IPS DF 6.9 (cell line): ENCODE measurements at regions not wholly inside any gene's neighbourhood (a gene's known extent, or its start where the extent isn't known, plus 50 kb on each side); places are given as distances from the start of the nearest gene placed in this dataset.

Experiments
- DNase-seq: peaks from one replicate; pipeline ENCODE4 v3.0.0-alpha.2; 2013; ENCODE audit warnings: low read depth, low spot score
- H3K27ac ChIP-seq: one replicate; pipeline ENCODE4 v1.5.1; 2013; ENCODE audit warnings: low read length, control low read depth
- H3K27me3 ChIP-seq: 2 replicates; pipeline ENCODE4 v1.6.1; 2013; ENCODE audit warnings: mild to moderate bottlenecking, low read length; ENCODE audit not compliant: control insufficient read depth, insufficient read depth
- H3K36me3 ChIP-seq: 2 replicates; pipeline ENCODE4 v1.6.1; 2013; ENCODE audit warnings: low read length; ENCODE audit not compliant: control insufficient read depth, insufficient read depth
- H3K4me1 ChIP-seq: 2 replicates; pipeline ENCODE4 v1.6.1; 2013; ENCODE audit warnings: low read length; ENCODE audit not compliant: control insufficient read depth, insufficient read depth
- H3K4me3 ChIP-seq: 2 replicates; pipeline ENCODE4 v1.5.1; 2013; ENCODE audit warnings: mild to moderate bottlenecking, low read length
- H3K9me3 ChIP-seq: 2 replicates; pipeline ENCODE4 v1.6.1; 2013; ENCODE audit warnings: low read length, inconsistent platforms; ENCODE audit not compliant: control insufficient read depth, insufficient read depth
- WGBS: extraction: QIAGEN DNeasy Blood & Tissue Kit; methylation state at CpG from one replicate; pipeline ENCODE4 v1.1.7; 2013; ENCODE audit warnings: mixed read lengths, missing lambda C conversion rate; ENCODE audit not compliant: insufficient read length, insufficient coverage; 5-methylcytosine and 5-hydroxymethylcytosine counted together

DNA sequence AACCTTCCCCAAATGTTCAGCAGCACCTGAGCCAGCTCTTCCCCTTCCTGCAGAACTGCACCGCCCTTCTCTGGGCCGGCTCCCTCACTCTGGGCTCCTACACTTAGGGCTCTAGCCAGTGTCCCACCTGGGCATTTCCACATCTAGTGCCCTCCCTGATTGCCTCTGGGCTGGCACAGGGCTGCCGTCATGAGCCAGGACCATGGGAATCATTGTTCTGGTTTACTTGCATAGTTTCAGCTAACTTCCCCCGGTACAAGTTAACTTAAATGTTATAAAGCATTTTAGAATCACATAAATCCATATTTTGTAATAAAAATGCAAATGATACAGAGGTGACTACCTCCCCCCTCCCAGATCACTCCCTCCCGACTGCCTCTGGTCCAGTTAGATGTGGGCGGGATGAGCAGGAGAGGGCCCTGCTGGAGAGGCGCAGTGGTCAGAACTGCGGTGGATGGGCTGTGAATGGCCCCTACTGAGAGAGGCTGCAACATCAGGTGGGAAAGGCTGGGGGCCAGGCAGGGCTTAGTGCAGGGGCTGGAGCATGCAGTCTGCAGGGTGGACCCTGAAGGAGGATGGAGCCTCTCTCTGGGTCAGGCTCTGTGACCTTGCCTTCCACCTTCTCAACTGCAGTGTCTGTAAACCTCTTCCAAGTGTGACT is 371.4 kb upstream of the C1orf174 start:
- no peaks in the 10 kb centered on the region for H3K36me3 ChIP-seq
- DNase-seq = no peak
- WGBS = no CpG with 5 or more reads among the region's 8 CpGs
- no peak overlapping the region for H3K4me3 ChIP-seq
- no peak overlapping the region for H3K27ac ChIP-seq
- H3K4me1 ChIP-seq = no peaks in the 10 kb centered on the region
- H3K9me3 ChIP-seq = peaks cover 26% of the 10 kb centered on the region
- no peaks in the 10 kb centered on the region for H3K27me3 ChIP-seq

DNA sequence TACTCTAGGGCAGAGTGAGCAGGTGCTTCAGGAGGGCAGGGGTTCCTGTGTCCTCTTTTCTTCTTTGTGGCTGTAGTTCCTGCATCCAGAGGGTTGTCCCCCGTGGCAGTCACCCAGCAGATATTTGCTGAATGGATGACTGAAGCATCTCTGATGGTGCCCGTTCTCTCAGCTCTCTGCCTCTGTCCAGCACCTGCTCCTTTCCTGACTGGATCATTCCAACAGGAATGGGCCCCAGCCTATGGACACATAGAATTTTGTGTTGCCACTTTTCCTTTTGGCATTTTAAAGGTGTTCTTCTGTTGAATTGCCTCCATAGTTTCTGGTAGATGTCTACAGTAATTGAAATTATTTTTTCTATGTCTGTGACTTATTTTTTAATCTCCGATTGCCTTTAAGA is 372.5 kb upstream of the C1orf174 start:
- Histone ChIP-seq H3K9me3 (peaks cover 23% of the 10 kb centered on the region), H3K27ac (no peak overlapping the region), H3K27me3 (no peaks in the 10 kb centered on the region), H3K36me3 (no peaks in the 10 kb centered on the region), H3K4me1 (no peaks in the 10 kb centered on the region), H3K4me3 (no peak overlapping the region)
- WGBS = no CpG with 5 or more reads among the region's 3 CpGs
- DNase-seq = no peak

DNA sequence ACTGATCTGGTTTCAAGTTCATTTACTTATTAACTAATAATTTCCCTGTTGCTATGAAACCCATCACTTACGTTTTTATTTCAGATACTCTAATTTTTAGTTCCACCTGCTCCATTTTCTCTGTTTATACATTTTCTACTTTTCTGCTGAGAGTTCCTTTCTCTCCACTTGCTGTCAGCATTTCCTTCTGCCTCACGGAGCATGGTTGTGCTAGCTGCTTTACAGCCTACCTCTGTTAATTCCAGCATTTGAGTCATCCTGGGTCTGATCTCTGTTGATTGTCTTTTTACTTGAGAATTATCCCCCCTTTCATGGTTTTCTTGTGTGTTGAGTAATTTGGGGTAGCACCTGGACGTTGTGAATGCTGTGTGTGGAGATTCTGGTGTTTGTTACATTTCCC is 373.2 kb upstream of the C1orf174 start:
- Histone ChIP-seq H3K27me3 (no peaks in the 10 kb centered on the region), H3K36me3 (no peaks in the 10 kb centered on the region), H3K4me3 (no peak overlapping the region), H3K27ac (no peak overlapping the region), H3K9me3 (peaks cover 20% of the 10 kb centered on the region), H3K4me1 (no peaks in the 10 kb centered on the region)
- WGBS = no CpG with 5 or more reads among the region's 3 CpGs
- no peak for DNase-seq

DNA sequence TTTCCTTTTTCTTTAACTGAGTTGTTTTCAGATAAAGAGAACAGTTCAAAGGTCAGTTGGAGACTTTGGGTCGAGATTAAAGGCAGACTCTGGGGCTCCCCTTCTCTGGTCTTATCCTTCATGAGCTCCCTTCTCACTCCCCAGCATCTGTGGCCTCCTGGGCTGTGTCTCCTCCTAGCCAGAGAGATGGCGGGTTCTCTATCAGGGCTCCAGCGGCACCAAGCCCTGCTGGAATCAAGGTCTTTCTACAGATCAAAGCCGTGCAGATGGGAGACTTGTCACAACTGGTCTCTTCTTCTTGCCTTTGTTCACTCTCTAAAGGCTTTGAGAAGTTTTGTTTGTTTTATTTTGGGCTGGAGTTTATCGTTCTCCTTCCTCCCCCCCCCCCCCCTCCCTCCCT is 373.7 kb upstream of the C1orf174 start:
- Histone ChIP-seq H3K4me3 (no peak overlapping the region), H3K27ac (no peak overlapping the region), H3K36me3 (no peaks in the 10 kb centered on the region), H3K4me1 (no peaks in the 10 kb centered on the region), H3K27me3 (no peaks in the 10 kb centered on the region), H3K9me3 (peaks cover 20% of the 10 kb centered on the region)
- no CpG with 5 or more reads among the region's 5 CpGs for WGBS
- DNase-seq = no peak

DNA sequence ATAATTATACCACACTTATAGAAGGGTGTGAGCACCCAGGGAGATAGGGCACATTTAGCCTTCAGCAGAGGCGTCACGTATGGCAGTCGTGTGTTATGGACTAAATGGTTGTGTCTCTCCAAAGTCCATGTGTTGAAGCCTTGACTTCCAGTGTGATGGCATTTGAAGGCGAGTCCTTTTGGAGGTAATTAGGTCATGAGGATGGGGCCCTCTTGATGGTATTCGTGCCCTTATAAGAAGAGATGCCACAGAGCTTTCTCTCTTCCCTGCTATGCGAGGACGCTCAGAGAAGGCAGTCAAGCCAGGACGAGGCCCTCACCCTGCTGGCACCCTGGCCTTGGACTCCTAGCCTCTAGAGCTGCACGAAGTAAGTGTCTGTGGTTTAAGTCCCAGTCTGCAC is 375.0 kb upstream of the C1orf174 start:
- WGBS = no CpG with 5 or more reads among the region's 9 CpGs
- Histone ChIP-seq H3K4me1 (no peaks in the 10 kb centered on the region), H3K36me3 (no peaks in the 10 kb centered on the region), H3K9me3 (peaks cover 26% of the 10 kb centered on the region), H3K4me3 (no peak overlapping the region), H3K27me3 (no peaks in the 10 kb centered on the region), H3K27ac (no peak overlapping the region)
- DNase-seq = no peak

DNA sequence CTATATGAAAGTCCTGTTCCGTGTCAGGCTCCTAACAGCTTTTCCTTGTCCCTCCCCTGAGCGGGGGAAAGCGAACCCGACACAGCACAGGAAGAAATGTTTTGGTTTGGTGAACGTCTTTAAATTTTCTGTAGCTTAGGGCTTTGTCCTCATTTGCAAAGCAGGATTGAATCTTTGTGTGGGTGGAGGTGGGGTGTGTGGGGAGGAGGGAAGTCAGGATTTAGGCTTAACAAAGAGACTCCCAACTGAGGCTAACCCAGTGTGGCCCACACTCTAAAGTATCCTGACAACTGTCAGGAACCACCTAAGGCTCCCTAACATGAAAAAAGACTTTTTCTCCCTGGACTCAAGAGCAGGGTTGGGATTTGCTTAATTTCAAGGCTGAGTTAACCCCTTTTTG is 376.2 kb upstream of the C1orf174 start:
- WGBS = no CpG with 5 or more reads among the region's 5 CpGs
- no peak overlapping the region for H3K4me3 ChIP-seq
- DNase-seq = no peak

DNA sequence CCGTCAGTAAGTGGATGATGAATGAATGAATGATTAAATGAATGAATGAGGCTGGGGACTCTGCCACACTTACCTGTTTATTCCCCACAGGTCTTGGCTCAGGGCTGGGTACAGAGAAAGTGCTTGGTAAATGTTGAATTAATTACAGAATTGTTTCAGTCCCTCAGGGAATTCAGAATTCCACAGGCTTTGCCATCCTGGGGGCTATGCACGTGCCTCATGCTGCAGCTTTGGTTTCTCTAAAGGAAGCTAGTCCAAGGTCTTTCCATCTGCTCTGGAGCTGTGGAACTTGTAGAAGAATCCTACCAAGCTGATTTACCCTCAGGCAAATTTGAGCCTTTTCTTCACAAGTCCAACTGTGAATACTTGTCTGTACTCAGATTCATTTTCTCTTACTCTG is 376.8 kb upstream of the AJAP1 start:
- no peaks in the 10 kb centered on the region for H3K4me1 ChIP-seq
- no peaks in the 10 kb centered on the region for H3K36me3 ChIP-seq
- no peak overlapping the region for H3K4me3 ChIP-seq
- H3K27me3 ChIP-seq = no peaks in the 10 kb centered on the region
- WGBS = no CpG with 5 or more reads among the region's 2 CpGs
- H3K27ac ChIP-seq = no peak overlapping the region
- peaks cover 23% of the 10 kb centered on the region for H3K9me3 ChIP-seq
- no peak for DNase-seq

More for the DNA sequence above, 376.2 kb upstream of the C1orf174 start:
- H3K36me3 ChIP-seq = no peaks in the 10 kb centered on the region
- H3K9me3 ChIP-seq = peaks cover 27% of the 10 kb centered on the region
- H3K4me1 ChIP-seq = no peaks in the 10 kb centered on the region
- H3K27me3 ChIP-seq = no peaks in the 10 kb centered on the region
- no peak overlapping the region for H3K27ac ChIP-seq

DNA sequence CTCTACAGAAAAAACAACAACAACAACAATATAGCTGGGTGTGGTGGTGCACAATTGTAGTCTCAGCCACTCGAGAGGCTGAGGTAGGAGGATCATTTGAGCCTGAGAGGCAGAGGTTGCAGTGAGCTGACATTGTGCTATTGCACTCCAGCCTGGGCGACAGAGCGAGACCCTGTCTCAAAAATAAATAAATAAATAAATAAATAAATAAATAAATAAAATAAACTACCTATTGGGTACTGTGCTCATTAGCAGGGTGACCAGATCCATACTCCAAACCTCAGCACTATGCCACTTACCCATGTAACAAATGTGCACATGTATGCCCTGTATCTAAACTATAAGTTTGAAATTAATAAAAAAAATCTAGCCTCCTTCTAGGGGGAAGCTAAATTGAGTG is 369.4 kb upstream of the AJAP1 start:
- no peak for DNase-seq
- no peak overlapping the region for H3K27ac ChIP-seq
- H3K9me3 ChIP-seq = peaks cover 10% of the 10 kb centered on the region
- no CpG with 5 or more reads among the region's 3 CpGs for WGBS
- H3K4me1 ChIP-seq = no peaks in the 10 kb centered on the region
- no peaks in the 10 kb centered on the region for H3K27me3 ChIP-seq
- no peaks in the 10 kb centered on the region for H3K36me3 ChIP-seq
- no peak overlapping the region for H3K4me3 ChIP-seq

DNA sequence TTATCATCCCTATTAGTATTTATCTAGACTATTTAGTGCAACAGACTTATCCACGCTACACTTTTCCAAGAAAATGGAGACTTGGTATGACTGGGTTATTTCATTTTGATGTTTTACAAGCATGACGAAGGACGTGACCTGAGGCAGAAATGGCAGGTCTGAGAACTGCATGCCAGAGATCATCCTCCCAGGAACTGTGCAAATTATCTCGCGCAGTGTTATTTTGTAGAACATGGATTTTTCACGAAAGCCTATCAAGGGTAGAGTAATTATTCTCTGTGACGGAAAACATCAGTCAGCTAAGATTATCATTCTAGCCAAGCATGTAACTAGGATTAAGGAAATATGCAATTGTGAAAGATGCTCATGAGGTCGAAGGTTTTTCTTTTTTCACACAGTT is 361.5 kb upstream of the AJAP1 start:
- Histone ChIP-seq H3K27ac (no peak overlapping the region), H3K4me1 (no peaks in the 10 kb centered on the region), H3K36me3 (no peaks in the 10 kb centered on the region), H3K9me3 (peaks cover 19% of the 10 kb centered on the region), H3K27me3 (no peaks in the 10 kb centered on the region), H3K4me3 (no peak overlapping the region)
- no CpG with 5 or more reads among the region's 8 CpGs for WGBS
- no peak for DNase-seq

DNA sequence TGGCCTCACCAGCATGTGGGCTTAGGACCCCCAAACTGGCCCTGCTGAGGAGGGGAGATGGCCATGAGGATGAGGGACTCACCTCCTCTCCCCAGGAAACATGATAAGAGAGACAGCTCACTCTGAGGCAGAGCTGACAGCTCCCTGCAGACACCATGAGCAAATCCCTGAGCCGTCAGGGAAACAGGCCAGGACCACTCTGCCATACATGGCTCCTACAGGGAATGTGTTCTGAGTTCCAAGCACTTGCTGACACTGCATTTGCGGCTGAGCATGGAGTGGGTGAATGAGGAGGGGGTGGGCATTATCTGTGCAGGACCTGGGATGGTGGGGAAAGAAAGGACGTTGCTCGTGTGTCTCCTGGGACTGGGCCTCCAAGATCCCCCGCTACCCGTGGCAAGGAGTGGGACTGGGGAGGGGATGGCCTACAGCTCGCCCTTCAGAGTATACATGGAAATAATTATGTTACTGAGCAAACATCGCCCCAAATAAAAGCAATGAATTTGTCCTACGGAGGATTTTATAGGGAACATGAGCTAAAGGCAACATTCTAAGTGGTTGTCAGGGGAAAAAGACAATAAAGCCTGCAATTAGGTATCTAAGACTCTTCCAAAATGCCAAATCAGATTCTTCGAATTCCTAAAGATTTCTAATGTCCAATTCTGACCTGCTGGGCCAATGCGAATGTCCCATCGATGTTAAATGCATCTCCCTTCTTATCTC is 355.9 kb upstream of the AJAP1 start:
- no CpG with 5 or more reads among the region's 12 CpGs for WGBS
- H3K27ac ChIP-seq = no peak overlapping the region
- no peaks in the 10 kb centered on the region for H3K4me1 ChIP-seq
- H3K27me3 ChIP-seq = no peaks in the 10 kb centered on the region
- DNase-seq = no peak
- H3K36me3 ChIP-seq = no peaks in the 10 kb centered on the region
- H3K4me3 ChIP-seq = no peak overlapping the region
- peaks cover 32% of the 10 kb centered on the region for H3K9me3 ChIP-seq

DNA sequence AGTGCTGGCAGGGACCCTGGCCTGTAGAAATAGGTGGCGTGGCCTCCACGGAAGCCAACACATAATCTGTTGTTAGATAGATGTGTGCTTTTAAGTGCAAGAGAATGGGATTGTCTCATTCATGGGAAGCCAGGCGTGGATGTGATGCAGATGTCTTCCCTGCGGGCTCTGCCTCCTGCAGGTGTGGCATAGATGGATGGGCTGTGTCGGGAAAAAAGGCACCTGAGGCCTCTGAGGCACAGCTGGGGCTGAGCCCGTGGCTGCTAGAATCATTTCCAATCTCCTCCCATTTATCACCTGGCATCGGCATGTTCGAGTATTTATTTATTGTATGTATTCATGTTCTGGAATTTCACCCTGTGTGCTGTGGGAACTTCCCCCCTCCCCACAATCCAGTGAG is 353.4 kb upstream of the AJAP1 start:
- no CpG with 5 or more reads among the region's 8 CpGs for WGBS
- no peak for DNase-seq
- Histone ChIP-seq H3K4me3 (no peak overlapping the region), H3K36me3 (no peaks in the 10 kb centered on the region; the same call in 1 of the 2 replicates), H3K27me3 (no peaks in the 10 kb centered on the region), H3K4me1 (no peaks in the 10 kb centered on the region), H3K27ac (no peak overlapping the region), H3K9me3 (peaks cover 26% of the 10 kb centered on the region)
